ENCODE measurements at regions not wholly inside any gene's neighbourhood (a gene's known extent, or its start where the extent isn't known, plus 50 kb on each side); places are given as distances from the start of the nearest gene placed in this dataset.

DNA sequence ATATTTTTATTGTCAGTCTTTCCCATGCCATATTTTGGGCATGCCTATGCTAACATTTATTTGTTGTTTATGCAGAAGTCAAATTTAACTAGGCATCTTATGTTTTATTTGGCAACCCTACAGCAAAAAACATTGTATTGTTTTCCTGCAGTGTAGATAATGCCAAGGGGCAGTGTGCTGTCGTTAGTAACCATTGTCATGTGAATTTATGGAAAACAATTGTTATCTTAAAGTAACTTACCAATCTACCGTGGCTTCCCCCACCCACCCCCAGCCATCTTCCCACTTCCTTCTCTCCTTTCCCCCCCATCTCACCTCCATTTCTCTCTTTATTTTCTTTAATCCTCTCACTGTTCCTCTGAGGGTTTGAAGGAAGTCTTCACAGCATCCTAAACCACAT, 370.5 kb downstream of the ACTR3B start:
- ChIA-PET CTCF (no interaction called here), POLR2A (no interaction called here)
- Histone ChIP-seq H3K27me3 (ENCODE audit: insufficient read depth, low read length, poor library complexity, severe bottlenecking) (no peaks in the 10 kb centered on the region), H3K27ac (ENCODE audit: low read depth, low read length) (no peak overlapping the region), H3K4me1 (ENCODE audit: insufficient read depth, low read length) (no peaks in the 10 kb centered on the region), H3K4me3 (ENCODE audit: low read length) (no peak overlapping the region), H3K9me3 (ENCODE audit: low read length) (no peaks in the 10 kb centered on the region), H3K36me3 (ENCODE audit: insufficient read depth, low read length) (no peaks in the 10 kb centered on the region)
- H3K36me3 Mint-ChIP-seq: no peaks in the 10 kb centered on the region
- H3K27ac Mint-ChIP-seq: no peak overlapping the region
- H3K4me3 Mint-ChIP-seq: no peak overlapping the region
- no peaks in the 10 kb centered on the region for H3K4me1 Mint-ChIP-seq
- peaks cover 5 to 14% (median 8%) of the 10 kb centered on the region in 5 donors for H3K9me3 Mint-ChIP-seq
- DNase-seq: no peak
- H3K27me3 Mint-ChIP-seq: peaks cover 0 to 3% of the 10 kb centered on the region in 2 donors

DNA sequence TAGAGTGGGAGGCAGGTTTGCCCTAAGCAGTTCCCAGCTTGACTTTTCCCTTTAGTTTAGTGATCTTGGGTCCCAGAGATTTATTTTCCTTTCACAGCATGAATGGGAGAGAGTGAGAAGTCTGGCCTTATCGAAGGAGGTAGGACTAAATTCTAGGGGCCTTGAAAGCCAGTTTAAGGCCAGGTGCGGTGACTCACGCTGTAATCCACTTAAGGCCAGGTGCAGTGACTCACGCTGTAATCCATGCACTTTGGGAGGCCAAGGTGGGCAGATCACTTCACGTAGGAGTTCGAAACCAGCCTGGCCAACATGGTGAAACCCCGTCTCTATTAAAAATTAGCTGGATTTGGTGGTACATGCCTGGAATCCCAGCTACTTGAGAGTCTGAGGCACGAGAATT, 392.2 kb downstream of the ACTR3B start:
- Mint-ChIP-seq H3K4me3 (no peak overlapping the region), H3K4me1 (no peaks in the 10 kb centered on the region), H3K27me3 (peaks cover 0 to 2% of the 10 kb centered on the region in 2 donors), H3K27ac (no peak overlapping the region), H3K36me3 (no peaks in the 10 kb centered on the region), H3K9me3 (peaks cover 8 to 36% (median 17%) of the 10 kb centered on the region in 5 donors)
- no peaks in the 10 kb centered on the region for H3K36me3 ChIP-seq (ENCODE audit: insufficient read depth, low read length)
- no peaks in the 10 kb centered on the region for H3K4me1 ChIP-seq (ENCODE audit: insufficient read depth, low read length)
- H3K27me3 ChIP-seq (ENCODE audit: insufficient read depth, low read length, poor library complexity, severe bottlenecking): no peaks in the 10 kb centered on the region
- DNase-seq: no peak
- ChIA-PET POLR2A (no interaction called here), CTCF (no interaction called here)
- no peak overlapping the region for H3K4me3 ChIP-seq (ENCODE audit: low read length)
- H3K9me3 ChIP-seq (ENCODE audit: low read length): no peaks in the 10 kb centered on the region
- H3K27ac ChIP-seq (ENCODE audit: low read depth, low read length): no peak overlapping the region

DNA sequence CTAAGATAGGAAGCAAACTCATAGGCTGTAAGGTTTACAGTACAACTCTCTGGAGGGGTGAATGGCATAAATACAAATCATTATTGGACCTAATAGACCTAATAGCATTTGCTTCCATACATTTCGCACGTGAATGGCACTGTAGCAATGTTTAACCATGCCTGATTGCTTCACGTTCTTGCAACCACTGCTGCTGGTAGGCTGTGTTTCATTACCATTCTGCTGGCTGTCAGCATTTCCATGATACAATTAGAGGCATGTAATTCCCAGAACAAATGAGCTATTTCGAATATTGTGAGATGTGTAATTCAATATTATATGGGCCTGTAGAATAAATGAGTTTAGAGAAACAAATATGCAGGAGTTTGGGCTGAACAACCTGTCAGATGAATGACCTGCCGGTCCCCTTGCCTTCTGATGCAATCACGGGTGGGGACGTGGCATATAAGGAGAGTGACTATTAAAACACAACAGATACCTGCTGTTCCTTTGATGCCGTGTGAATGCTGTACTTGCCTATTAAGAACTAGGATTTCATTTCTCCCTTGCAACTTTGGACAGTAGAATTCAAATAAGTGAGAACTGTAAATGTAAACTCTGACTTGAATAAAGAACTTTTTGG, 393.4 kb downstream of the ACTR3B start:
- H3K27me3 ChIP-seq (ENCODE audit: insufficient read depth, low read length, poor library complexity, severe bottlenecking): no peaks in the 10 kb centered on the region
- H3K9me3 ChIP-seq (ENCODE audit: low read length): no peaks in the 10 kb centered on the region
- no peaks in the 10 kb centered on the region for H3K36me3 ChIP-seq (ENCODE audit: insufficient read depth, low read length)
- Mint-ChIP-seq H3K27me3 (peaks cover 0 to 2% of the 10 kb centered on the region in 2 donors), H3K27ac (no peak overlapping the region), H3K4me3 (no peak overlapping the region), H3K4me1 (no peaks in the 10 kb centered on the region), H3K36me3 (no peaks in the 10 kb centered on the region), H3K9me3 (peaks cover 9 to 34% (median 14%) of the 10 kb centered on the region in 5 donors)
- H3K27ac ChIP-seq (ENCODE audit: low read depth, low read length): no peak overlapping the region
- no peak for DNase-seq
- H3K4me3 ChIP-seq (ENCODE audit: low read length): no peak overlapping the region
- CTCF ChIA-PET: no interaction called here
- POLR2A ChIA-PET: no interaction called here
- H3K4me1 ChIP-seq (ENCODE audit: insufficient read depth, low read length): no peaks in the 10 kb centered on the region

DNA sequence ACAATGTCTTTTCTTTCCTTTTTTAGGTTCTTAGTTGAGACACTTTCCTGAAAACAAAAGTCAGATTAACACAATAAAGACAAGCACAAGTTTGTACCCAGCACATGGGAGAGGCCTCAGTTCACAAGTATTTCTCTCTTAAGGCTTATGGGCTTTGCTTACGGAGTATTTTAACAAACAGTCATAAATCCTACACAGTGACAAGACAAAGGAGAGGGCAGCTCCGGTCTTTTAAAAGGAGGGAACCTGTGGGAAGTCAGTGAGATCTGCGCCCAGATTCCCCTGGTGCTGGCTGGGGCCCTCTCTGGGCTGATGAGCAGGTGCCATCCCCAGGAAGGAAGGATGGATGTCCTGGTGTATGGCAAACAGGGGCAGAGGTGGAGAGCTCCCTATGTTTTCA, 398.6 kb downstream of the ACTR3B start:
- H3K4me3 ChIP-seq (ENCODE audit: low read length): no peak overlapping the region
- no peaks in the 10 kb centered on the region for H3K4me1 Mint-ChIP-seq
- no peaks in the 10 kb centered on the region for H3K36me3 Mint-ChIP-seq
- H3K27me3 Mint-ChIP-seq: peaks cover 0 to 3% of the 10 kb centered on the region in 2 donors
- no peaks in the 10 kb centered on the region for H3K9me3 ChIP-seq (ENCODE audit: low read length)
- POLR2A ChIA-PET: no interaction called here
- no peak overlapping the region for H3K27ac Mint-ChIP-seq
- peaks cover 12 to 25% (median 18%) of the 10 kb centered on the region in 5 donors for H3K9me3 Mint-ChIP-seq
- H3K36me3 ChIP-seq (ENCODE audit: insufficient read depth, low read length): no peaks in the 10 kb centered on the region
- CTCF ChIA-PET: no interaction called here
- no peak for DNase-seq
- no peak overlapping the region for H3K4me3 Mint-ChIP-seq
- H3K27ac ChIP-seq (ENCODE audit: low read depth, low read length): no peak overlapping the region
- H3K4me1 ChIP-seq (ENCODE audit: insufficient read depth, low read length): no peaks in the 10 kb centered on the region
- H3K27me3 ChIP-seq (ENCODE audit: insufficient read depth, low read length, poor library complexity, severe bottlenecking): no peaks in the 10 kb centered on the region

DNA sequence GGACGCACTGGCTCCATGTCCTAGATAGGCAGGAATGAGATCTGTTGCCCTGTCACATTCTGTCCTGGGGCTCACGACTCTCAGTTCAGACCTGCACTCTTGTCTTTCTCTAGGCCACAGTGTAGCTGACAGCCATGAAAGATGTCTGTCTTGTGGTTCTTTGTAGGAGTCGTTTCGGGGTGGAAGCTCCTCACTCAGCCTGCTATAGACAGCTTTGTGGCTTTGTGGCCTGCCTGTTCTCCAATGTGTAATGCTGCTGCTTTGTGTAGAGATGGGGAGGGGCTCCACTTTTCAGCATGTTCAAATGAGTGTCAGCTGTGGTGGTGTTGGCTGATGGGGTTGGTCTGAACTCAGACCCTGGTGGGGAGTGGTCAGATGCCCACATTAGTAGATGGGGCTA, 410.7 kb downstream of the ACTR3B start:
- Mint-ChIP-seq H3K27me3 (no peaks in the 10 kb centered on the region), H3K4me3 (no peak overlapping the region), H3K4me1 (no peaks in the 10 kb centered on the region), H3K27ac (no peak overlapping the region), H3K36me3 (no peaks in the 10 kb centered on the region), H3K9me3 (peaks cover 10 to 33% (median 23%) of the 10 kb centered on the region in 5 donors)
- H3K4me3 ChIP-seq (ENCODE audit: low read length): no peak overlapping the region
- H3K36me3 ChIP-seq (ENCODE audit: insufficient read depth, low read length): no peaks in the 10 kb centered on the region
- H3K4me1 ChIP-seq (ENCODE audit: insufficient read depth, low read length): no peaks in the 10 kb centered on the region
- H3K9me3 ChIP-seq (ENCODE audit: low read length): no peaks in the 10 kb centered on the region
- no peak overlapping the region for H3K27ac ChIP-seq (ENCODE audit: low read depth, low read length)
- no peak for DNase-seq
- CTCF ChIA-PET: no interaction called here
- H3K27me3 ChIP-seq (ENCODE audit: insufficient read depth, low read length, poor library complexity, severe bottlenecking): no peaks in the 10 kb centered on the region
- POLR2A ChIA-PET: no interaction called here

DNA sequence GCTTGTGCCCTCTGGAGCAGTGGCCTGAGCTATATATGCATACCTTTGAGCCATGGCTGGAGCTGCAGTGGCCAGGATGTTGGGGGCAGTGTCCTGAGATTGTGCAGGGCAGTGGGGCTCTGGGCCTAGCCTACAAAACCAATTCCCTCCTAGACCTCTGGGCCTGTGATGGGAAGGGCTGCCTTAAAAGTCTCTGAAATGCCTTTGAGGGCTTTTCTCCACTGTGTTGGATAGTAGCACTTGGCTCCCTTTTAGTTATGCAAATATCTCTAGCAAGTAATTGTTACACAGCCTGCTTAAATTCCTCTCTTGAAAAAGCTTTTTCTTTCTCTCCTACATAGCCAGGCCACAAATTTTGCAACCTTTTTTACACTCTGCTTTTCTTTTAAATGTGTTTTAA, 426.4 kb downstream of the ACTR3B start:
- ChIA-PET POLR2A (no interaction called here), CTCF (no interaction called here)
- Mint-ChIP-seq H3K27me3 (no peaks in the 10 kb centered on the region), H3K27ac (no peak overlapping the region), H3K4me3 (no peak overlapping the region), H3K9me3 (peaks cover 4 to 9% (median 4%) of the 10 kb centered on the region in 5 donors), H3K36me3 (no peaks in the 10 kb centered on the region), H3K4me1 (no peaks in the 10 kb centered on the region)
- DNase-seq: no peak
- H3K27me3 ChIP-seq (ENCODE audit: insufficient read depth, low read length, poor library complexity, severe bottlenecking): no peaks in the 10 kb centered on the region
- H3K4me3 ChIP-seq (ENCODE audit: low read length): no peak overlapping the region
- no peaks in the 10 kb centered on the region for H3K4me1 ChIP-seq (ENCODE audit: insufficient read depth, low read length)
- no peaks in the 10 kb centered on the region for H3K9me3 ChIP-seq (ENCODE audit: low read length)
- H3K36me3 ChIP-seq (ENCODE audit: insufficient read depth, low read length): no peaks in the 10 kb centered on the region
- no peak overlapping the region for H3K27ac ChIP-seq (ENCODE audit: low read depth, low read length)

DNA sequence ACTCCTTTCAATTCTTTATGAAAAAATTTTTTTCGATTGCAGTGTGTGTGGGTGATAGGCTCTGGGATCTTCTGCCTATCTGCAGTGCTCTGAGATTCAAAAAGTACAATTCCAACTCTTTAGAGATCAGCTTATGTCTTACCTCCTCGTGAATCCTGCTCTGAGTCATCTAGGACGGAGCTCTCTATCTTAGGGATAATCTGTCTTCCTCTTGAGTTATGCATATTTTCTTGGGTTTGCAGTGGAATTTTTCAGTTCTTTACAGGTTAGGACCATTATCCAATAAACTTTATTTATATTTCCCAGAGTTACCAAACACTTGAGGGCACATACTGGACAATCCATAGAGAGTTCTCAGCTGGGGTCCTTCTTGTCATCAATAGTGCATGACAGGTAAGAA, 428.6 kb downstream of the ACTR3B start:
- no peaks in the 10 kb centered on the region for H3K4me1 ChIP-seq (ENCODE audit: insufficient read depth, low read length)
- no peak overlapping the region for H3K27ac ChIP-seq (ENCODE audit: low read depth, low read length)
- no peak overlapping the region for H3K4me3 ChIP-seq (ENCODE audit: low read length)
- Mint-ChIP-seq H3K27me3 (peaks cover 0 to 3% of the 10 kb centered on the region in 2 donors), H3K36me3 (no peaks in the 10 kb centered on the region), H3K27ac (no peak overlapping the region), H3K9me3 (peaks cover 4 to 9% (median 6%) of the 10 kb centered on the region in 5 donors), H3K4me1 (no peaks in the 10 kb centered on the region), H3K4me3 (no peak overlapping the region)
- CTCF ChIA-PET: no interaction called here
- H3K36me3 ChIP-seq (ENCODE audit: insufficient read depth, low read length): no peaks in the 10 kb centered on the region
- no peaks in the 10 kb centered on the region for H3K9me3 ChIP-seq (ENCODE audit: low read length)
- no peaks in the 10 kb centered on the region for H3K27me3 ChIP-seq (ENCODE audit: insufficient read depth, low read length, poor library complexity, severe bottlenecking)
- POLR2A ChIA-PET: no interaction called here
- DNase-seq: no peak

DNA sequence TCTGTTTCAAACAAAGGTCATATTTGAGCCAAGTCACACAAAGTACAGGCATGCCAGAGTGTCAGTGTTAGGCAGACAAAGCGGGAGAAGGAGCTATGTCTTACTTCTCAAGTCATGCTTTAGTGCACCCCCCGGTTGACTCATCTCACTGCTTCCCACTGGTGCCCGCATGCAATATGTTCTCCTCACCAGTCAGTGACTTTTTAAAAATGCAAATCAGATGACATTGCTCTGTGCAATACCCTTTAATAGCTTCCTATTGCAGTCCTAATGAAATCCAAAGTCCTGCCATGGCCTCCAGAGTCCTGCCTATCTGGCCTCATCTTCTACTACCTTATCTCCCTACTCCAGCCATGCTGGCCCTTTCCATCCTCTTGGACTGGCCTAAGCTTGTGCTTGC, 429.1 kb downstream of the ACTR3B start:
- CTCF ChIA-PET: no interaction called here
- POLR2A ChIA-PET: no interaction called here

DNA sequence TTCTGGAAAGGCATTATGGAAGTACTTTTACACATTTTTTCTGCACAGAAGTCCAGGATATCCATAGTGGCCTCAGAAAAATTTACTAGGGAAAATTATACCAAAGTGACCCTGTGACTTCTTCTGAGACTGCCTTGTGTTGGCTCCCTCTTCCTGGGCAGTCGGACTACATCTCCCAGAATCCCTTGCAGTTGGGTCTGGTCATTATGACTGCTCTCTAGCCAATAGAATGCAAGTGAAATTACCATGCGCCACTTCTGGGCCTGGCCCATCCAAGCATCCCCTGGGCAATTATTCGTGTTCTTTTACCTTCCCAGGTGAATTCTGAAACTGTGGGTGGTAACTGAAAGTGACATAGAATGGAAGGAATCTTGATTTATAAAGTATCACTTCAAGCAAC, 430.9 kb downstream of the ACTR3B start:
- ChIA-PET CTCF (no interaction called here), POLR2A (no interaction called here)
- no peaks in the 10 kb centered on the region for H3K9me3 ChIP-seq (ENCODE audit: low read length)
- no peak overlapping the region for H3K4me3 ChIP-seq (ENCODE audit: low read length)
- Mint-ChIP-seq H3K36me3 (no peaks in the 10 kb centered on the region), H3K9me3 (peaks cover 4 to 5% (median 5%) of the 10 kb centered on the region in 5 donors), H3K4me3 (no peak overlapping the region), H3K27ac (no peak overlapping the region), H3K4me1 (no peaks in the 10 kb centered on the region), H3K27me3 (peaks cover 0 to 3% of the 10 kb centered on the region in 2 donors)
- no peak overlapping the region for H3K27ac ChIP-seq (ENCODE audit: low read depth, low read length)
- DNase-seq: no peak
- H3K36me3 ChIP-seq (ENCODE audit: insufficient read depth, low read length): no peaks in the 10 kb centered on the region
- no peaks in the 10 kb centered on the region for H3K27me3 ChIP-seq (ENCODE audit: insufficient read depth, low read length, poor library complexity, severe bottlenecking)
- no peaks in the 10 kb centered on the region for H3K4me1 ChIP-seq (ENCODE audit: insufficient read depth, low read length)

More for the DNA sequence above, 429.1 kb downstream of the ACTR3B start:
- Mint-ChIP-seq H3K4me3 (no peak overlapping the region), H3K9me3 (peaks cover 6 to 9% (median 8%) of the 10 kb centered on the region in 5 donors), H3K27ac (no peak overlapping the region), H3K4me1 (no peaks in the 10 kb centered on the region), H3K27me3 (peaks cover 0 to 3% of the 10 kb centered on the region in 2 donors), H3K36me3 (no peaks in the 10 kb centered on the region)
- Histone ChIP-seq H3K9me3 (ENCODE audit: low read length) (no peaks in the 10 kb centered on the region), H3K4me1 (ENCODE audit: insufficient read depth, low read length) (no peaks in the 10 kb centered on the region), H3K27ac (ENCODE audit: low read depth, low read length) (no peak overlapping the region), H3K27me3 (ENCODE audit: insufficient read depth, low read length, poor library complexity, severe bottlenecking) (no peaks in the 10 kb centered on the region), H3K4me3 (ENCODE audit: low read length) (no peak overlapping the region), H3K36me3 (ENCODE audit: insufficient read depth, low read length) (no peaks in the 10 kb centered on the region)
- no peak for DNase-seq
